Coronary artery (tissue), 2 donors: ENCODE measurements at regions not wholly inside any gene's neighbourhood (a gene's known extent, or its start where the extent isn't known, plus 50 kb on each side); places are given as distances from the start of the nearest gene placed in this dataset.

Source experiments
- DNase-seq: peaks from one replicate; pipeline ENCODE4 v3.0.0-alpha.2; 2017; ENCODE audit warnings: low spot score
- H3K27ac ChIP-seq, 2 donors: fragments of 200-600 bp; sonication (generic); one replicate each; pipeline ENCODE4 v1.5.1; 2016 to 2019
- H3K4me3 ChIP-seq: fragments of 200-600 bp; sonication (generic); 2 replicates; pipeline ENCODE4 v1.5.1; 2016; ENCODE audit warnings: mild to moderate bottlenecking, moderate library complexity
- CTCF ChIP-seq: fragments of 200-600 bp; sonication (generic); IDR thresholded peaks from one replicate; pipeline ENCODE4 v1.5.1; 2019; ENCODE audit warnings: antibody characterized with exemption

- TF ChIP-seq CTCF, result no peak
- DNase-seq, result no peak
Observed at GRCh38 chr1:112257043-112257835, 138.8 kb upstream of the CTTNBP2NL start.

GRCh38 chr1:112260699-112261098, 135.3 kb upstream of the CTTNBP2NL start:
- no peak for DNase-seq

More at GRCh38 chr1:112257043-112257835, 138.8 kb upstream of the CTTNBP2NL start:
- Histone ChIP-seq H3K27ac (no peak overlapping the region), H3K4me3 (no peak overlapping the region)

GRCh38 chr1:112262316-112262715, 133.7 kb upstream of the CTTNBP2NL start:
- no peak overlapping the region for H3K4me3 ChIP-seq
- DNase-seq, result no peak
- TF ChIP-seq CTCF, result no peak
- no peak overlapping the region for H3K27ac ChIP-seq

More at GRCh38 chr1:112260699-112261098, 135.3 kb upstream of the CTTNBP2NL start:
- no peak for TF ChIP-seq CTCF
- Histone ChIP-seq H3K4me3 (no peak overlapping the region), H3K27ac (no peak overlapping the region)

GRCh38 chr1:112263042-112263441, 133.0 kb upstream of the CTTNBP2NL start:
- Histone ChIP-seq H3K4me3 (no peak overlapping the region), H3K27ac (peak overlapping the region in 1 of 2 donors; percentile 75)
- TF ChIP-seq CTCF, result no peak
- DNase-seq, result no peak

- Histone ChIP-seq H3K27ac (peak overlapping the region in 1 of 2 donors; percentile 75), H3K4me3 (no peak overlapping the region)
- no peak for TF ChIP-seq CTCF
- DNase-seq, result no peak
Observed at GRCh38 chr1:112263453-112263852, 132.6 kb upstream of the CTTNBP2NL start.

- DNase-seq, result no peak
- TF ChIP-seq CTCF, result no peak
- Histone ChIP-seq H3K4me3 (no peak overlapping the region), H3K27ac (peak overlapping the region in 1 of 2 donors; percentile 75)
Observed at GRCh38 chr1:112264010-112264409, 132.0 kb upstream of the CTTNBP2NL start.

GRCh38 chr1:112264553-112264952, 131.5 kb upstream of the CTTNBP2NL start:
- no peak overlapping the region for H3K4me3 ChIP-seq
- DNase-seq, result no peak
- TF ChIP-seq CTCF, result no peak
- H3K27ac ChIP-seq, result peak overlapping the region in 1 of 2 donors; percentile 75
